SK-N-DZ (cell line): ENCODE measurements at regions not wholly inside any gene's neighbourhood (a gene's known extent, or its start where the extent isn't known, plus 50 kb on each side); places are given as distances from the start of the nearest gene placed in this dataset.

Experiments
- DNase-seq: peaks from one replicate; pipeline ENCODE4 v3.0.0-alpha.2; 2015; ENCODE audit warnings: low spot score

DNA sequence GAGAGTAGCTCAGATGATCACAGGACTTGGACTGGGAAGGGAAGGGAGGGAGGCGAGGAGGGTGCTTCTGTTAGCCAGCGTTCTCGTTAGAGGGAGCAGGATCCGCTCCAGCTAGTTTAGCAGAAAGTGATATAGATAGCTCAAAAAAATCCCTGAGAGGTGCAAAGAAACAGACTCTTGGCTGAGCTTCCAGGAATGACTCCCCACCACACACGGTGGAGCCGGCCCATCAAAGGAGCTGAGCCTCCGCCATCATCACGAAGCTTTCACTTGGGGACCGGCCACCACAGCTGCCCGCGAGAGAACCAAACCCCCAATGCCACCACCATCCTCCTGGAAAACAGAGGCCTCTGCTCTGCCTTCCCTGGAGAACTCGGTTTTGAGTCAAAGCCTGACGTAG lies 124.6 kb upstream of the BCL2L14 start:
- no peak for DNase-seq

DNA sequence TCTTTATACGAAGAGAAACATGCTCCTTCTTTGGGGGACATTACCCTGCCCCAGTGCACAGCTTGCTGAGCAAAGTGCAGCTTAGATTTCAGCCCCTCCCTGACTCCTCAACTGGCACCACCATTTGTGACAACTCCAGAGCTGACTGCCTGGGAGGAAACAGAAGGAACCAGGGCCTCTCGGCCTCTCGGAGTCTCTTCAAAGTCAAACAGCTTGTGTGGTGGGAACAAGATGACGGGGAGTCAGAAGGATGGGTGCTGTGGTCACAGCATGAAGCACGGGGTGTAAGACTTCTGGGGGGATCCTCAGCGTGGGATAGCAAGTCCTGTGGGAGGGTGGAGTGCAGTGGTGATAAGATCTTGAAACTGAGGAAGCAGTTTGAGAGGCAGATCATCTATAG lies 123.5 kb upstream of the BCL2L14 start:
- DNase-seq: no peak

DNA sequence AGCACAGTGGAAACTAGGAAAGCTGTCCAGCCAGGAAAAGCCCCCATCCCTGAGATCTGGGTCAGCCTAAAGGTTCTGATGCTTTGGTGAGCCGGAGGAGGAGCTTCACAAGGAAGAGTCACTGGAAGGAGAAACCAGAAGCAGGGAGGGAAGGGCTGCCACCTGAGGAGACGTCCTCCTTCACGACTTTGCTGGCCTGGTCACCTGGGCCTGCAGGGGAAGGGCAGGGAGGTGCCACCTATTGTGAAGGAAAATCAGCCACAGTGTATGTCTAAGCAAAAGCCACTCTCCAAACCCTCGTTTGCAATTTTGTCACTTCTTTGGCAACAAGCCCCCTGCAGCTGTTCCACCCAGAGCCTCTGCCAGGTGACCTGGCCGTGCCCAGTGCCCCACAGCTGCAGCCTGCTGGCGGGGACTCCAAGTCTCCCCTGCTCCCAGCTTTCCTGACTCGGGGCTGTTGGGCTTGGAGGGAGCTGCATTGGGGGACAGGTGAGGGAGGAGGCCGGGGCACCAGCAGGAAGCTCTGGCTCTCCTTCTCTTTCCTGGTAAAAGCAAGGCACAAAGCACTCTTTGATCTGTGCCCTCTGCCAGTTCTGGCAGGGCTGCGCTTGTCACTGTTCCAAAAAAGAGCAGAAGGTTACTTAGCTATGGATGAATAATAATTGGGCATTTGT lies 120.9 kb upstream of the BCL2L14 start:
- DNase-seq: no peak

DNA sequence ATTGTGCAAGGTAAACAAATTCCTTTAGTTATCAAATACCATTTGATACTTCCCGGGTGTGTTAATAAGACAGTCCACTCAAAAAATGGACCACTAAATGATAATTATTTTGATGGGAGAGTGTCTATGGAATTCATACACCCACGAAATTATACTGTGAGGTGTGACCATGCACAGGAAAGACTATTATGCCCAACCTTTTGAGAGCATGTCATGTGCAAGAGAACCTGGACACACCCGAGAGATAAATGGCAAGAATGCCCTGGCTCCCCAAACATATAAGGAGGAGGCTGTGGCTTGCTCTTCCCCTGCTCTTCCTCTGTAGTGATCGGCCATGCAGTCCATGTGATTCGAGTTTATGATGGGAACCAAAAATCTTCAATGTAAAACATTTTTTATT lies 119.5 kb upstream of the BCL2L14 start:
- DNase-seq: no peak

DNA sequence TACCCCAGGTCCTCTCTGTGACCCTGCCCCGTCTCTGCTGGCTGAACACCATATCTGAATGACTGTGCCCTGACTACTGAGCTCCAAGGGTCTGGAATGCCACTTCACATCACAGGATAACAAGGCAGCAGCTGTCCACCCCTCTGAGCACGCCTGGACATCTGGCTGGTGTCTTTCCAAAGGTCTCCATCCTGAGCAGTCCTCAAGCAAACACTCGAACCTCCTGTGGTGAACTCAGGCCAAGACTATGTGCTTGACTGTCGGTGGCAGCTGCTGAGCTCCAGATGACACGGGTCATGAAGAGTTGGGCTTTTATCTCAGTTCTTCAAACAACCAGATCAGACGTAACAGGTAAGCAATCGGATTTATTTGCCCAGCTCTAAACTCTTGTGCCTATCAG lies 117.2 kb upstream of the BCL2L14 start:
- no peak for DNase-seq

DNA sequence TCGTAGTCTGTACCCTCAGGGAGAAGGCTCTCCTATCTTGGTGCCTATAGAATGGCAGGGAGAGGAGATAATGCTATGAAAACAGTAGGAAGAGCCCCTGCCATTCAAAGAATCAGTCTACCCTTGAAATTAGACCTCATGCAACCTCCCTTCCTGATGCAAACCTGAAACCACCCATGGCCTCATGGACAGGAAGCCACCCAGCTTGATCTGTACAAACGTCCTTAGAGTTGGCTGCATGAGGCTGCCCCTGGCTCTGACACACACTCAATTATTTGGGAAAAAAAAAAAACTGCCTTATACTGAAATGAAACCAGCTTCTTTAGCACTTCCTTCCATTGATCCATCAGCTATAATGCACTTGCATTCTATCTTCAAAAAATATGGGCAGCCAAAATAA lies 116.6 kb upstream of the BCL2L14 start:
- no peak for DNase-seq

DNA sequence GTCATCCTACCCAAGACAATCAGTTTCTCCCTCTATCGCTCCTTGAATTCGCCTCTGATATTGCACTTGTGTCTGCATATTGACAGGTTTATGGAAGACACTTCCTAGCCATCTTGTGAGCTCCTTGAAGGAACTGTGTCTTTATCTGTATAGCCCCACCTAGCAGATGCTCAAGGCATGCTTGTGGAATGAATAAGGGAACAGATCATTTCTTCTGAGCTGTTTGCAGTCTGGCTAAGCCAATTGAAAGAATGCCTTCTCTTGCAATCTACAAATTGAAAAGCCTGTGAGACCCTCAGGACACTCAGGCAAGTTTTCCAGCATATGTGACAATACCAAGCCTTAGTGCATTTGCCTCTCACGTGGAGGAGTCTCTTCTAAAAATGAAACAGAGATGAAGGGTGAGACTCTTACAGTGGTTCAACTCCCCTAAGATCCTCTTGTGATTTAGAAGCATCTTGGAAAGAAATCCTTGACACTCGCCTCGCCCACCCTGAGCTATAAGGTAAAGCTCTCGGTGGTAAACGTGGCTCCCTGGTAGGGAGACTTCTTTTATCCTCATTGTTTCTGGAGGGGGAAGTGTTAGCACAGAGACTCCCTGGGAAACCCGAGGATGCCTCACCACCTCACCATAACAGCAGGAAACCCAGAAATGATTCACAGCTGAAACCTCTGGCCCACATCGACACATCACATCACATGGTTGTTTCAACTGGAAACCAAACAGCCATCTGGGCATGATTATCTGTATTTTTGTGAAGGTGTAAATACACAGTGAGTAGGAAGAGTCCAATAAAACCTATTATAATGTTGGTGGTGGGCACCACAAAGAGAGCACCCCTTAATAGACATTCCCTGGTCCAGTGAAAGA lies 112.3 kb upstream of the BCL2L14 start:
- DNase-seq: no peak

DNA sequence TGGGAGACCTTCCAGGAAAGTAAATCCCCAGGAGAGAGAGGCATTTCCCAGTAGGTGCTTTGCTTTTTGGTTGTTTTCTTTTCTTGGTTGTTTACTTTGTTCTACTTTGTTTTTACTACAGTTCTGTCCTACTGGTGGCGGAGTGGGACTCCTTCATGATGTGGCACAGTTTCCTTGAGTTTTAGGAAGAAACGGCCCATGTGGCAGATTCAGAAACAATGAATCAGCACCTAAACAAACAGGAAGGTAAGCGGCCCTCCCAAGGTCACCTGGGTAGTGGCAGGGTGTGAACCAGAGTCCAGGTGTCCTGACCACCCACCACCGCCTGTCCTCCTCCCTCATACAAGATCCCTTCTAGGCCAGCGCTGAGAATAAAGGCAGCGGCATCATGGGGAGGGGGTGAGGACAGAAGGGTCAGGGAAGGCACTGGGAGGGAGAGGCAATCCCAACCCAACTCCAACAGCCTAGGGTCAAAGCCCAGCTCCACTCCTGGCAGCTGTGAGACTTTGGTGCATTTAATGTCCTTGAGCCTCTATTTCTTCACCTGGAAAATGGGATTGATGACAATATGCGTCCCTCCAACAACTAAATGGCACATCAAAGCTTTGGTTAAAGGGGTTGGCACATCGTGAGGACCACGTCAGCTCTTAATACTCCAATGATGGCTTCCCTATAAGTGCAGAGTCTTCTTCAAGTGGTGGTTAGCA lies 111.5 kb upstream of the BCL2L14 start:
- no peak for DNase-seq

DNA sequence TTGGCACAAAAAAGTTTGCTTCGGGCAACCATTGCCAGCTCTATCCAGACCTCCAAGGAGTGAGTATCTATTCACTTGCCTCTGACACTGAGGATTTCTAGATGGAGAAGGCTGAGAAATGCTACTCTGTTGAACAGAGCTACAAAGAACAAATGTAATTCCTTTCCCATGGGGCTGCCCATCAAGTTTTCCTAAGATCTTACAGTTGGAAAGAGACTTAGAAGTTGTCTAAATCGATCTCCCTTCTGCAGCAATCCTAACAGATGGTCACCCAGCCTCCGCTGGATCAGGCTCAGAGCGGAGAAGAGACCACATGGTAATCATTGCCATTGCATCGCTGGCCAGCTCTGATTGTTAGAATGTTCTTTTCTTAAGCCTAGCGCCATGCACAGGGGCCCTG lies 110.1 kb upstream of the BCL2L14 start:
- no peak for DNase-seq

DNA sequence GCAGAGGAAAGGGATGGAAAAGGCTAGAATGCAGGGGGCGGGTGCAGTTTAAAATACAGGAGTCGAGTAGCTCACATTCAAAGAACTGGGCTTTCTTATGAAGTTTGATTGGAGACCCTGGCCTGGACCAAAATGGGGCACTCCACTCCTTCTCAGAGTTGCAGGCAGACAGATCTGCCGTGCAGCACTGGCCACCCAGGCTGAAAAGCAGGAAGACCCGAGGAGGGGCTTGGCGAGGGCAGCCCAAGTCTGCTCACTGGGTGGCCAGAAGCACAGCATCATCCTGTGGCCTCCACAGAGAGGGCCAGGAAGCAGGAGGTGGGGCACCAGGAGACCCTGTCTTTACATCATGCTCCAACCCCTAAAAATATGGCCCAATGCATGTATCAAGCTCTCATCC lies 109.1 kb upstream of the BCL2L14 start:
- DNase-seq: no peak

DNA sequence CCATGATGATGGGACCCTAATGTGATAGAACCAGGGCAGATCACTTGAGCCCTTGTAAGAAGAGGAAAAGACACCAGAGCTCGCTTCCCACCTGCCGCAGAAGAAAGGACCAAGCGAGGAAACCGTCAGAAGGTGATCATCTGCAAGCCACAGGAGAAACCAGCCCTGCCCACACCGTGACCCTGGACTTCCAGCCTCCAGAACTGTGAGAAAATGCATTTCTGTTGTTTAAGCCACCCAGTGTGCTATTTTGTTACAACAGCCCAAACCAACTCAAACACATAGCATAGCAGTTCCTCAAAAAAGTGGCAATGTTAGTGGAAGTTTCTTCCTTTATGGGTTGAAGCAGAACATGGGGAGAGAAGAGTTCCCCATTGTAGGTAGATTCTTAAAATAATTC lies 107.9 kb upstream of the BCL2L14 start:
- no peak for DNase-seq

DNA sequence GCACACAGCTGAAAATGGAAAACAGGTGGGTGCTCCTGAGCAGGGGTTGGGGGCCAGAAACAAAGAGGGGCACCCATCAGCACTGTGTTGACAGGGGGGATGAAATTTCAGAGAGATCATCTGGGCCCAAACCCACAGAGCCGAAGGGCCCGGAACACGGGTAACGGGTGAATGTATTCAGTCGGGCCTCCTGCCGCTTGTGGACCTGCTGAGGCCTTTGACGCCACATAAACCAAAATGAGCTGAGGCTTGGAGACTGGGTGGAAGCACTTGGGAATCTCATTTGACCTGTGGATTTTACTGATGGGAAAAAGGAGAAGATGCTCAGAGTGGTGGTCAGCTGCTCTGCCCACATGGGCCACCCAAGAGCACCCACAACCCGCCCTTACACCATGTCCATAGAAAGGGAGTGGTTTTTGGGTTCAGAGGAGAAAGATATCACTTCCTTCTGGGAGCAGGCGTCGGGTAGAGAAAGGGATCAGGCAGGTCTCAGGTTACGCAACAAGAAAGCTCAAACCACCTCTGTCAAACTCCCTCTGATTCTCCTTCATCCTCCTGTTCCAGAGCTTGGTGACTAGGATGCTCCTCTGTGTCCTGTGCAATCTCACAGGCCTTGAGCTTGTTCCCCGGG lies 106.8 kb upstream of the BCL2L14 start:
- no peak for DNase-seq

DNA sequence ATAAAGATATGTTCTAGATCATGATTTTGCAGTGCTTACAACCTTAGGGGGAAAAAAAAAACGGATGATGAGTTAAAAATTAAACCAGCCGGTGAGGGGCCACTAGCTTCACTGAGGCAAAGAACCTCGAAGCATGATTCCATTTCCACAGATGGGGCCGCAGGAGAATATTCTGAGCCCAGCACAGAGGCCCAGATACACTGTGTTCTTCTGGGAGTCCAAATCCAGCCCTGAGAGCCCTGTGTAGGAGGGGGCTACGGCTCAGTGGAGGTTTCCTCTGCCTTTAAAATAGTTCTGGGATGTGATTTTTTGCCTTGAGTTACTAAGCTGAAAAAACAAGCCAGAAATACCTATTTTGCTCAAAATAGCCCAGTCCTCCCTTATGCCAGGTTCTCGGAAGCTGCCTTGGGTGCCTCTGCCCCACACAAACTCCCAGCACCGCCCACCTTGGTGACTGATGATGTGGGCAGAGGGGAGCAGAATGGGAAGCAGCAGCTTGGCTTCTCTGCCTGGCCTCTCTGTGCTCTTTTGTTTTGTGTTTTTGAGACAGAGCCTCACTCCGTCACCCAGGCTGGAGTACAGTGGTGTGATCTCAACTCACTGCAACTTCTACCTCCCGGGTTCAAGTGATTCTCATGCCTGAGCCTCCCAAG lies 105.4 kb upstream of the BCL2L14 start:
- DNase-seq: no peak

DNA sequence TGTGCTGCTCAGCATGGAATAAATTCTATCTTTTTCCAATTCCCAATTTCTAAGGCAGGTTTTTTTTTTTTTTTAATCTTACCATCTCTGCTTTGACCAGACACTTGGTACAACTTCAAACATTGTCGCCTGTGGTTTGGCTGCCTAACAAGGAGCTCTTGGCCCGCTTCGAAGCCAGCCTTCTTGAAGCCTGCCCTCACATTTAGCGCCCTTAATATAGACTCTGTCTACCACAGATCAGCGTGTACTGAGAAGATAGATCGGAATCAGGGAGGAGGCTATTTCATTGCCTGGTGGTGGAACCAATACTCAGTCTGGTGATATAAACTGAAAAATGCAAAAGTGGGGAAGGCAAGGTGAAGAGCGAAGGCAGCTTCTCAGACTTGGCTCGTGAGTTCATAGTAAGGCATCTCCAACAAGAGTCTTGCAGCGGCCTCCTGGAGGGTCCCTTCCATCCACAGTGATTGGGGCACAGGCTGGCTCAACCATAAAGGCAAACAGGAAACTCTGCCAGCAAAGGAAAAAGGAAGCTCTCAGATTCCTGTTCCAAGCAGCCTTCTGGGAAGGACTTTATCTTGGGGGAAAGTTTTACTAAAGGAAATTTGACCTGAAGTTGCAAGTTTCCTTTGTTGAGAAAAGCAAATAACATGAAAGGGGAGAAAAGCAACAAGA lies 103.2 kb upstream of the BCL2L14 start:
- DNase-seq: no peak

DNA sequence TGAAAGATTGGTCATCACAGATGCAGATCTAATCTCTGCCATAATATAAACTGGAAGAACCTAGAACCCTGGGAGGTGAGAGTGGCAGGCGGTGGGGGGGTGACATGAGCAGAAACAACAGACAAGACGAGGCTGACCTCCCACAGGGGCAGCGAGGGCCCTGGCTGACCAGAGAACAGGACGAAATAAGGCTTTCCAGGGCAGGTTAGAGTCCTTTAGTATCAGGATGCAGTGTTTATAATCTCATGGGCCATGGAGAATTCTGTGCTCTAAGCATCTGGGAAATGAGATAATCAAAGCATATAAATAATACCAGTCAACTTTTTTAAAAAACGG lies 102.7 kb upstream of the BCL2L14 start:
- DNase-seq: no peak

DNA sequence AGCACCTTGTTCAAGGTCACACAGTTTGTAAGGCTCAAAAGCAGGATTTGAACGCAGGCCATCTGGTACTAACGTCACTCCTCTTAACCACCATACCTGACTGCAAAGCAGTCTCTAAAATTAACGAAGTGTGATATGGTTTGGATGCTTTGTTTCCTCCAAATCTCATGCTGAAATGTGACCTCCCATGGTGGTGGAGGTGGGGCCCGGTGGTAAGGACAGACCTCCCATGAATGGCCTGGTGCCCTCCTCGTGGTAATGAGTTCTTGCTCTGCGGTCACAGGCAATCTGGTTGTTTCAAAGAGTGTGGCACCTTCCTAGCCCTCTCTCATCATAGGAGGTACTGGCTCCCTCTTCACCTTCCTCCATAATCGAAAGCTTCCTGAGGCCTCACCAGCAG lies 102.2 kb upstream of the BCL2L14 start:
- no peak for DNase-seq

DNA sequence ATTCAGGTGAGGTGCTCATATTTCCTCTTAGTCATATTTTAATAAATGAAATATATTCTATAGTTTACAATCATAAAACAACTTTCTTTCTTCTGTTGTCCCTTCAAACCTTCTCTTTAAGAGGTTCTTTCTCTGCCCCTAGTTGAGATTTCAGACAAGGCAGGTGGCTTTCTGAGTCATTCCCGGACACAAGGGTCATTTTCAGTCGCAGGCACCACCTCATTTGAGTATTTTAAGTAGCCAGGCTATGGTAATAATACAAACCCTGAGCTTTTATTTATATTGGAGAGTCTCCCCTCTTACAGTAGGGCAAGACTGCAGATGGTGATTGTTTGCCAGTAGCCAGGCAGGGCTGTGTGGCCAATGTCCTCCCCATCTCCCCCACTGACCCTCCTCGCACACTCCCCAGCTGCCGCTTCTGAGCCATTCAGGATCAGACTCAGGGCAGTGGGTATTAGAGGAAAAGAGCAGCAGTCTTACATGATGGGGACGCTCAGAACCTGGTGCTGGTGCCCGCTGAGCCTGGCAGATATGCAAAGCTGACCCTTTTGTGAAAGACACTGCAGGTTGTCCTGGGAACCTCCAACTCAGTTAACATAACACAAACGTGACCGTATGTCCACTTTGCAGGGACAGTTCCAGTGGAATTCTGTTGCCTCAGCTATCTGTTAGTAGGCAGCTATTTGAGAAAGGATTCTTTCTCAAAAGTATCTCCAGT lies 101.1 kb upstream of the BCL2L14 start:
- no peak for DNase-seq

DNA sequence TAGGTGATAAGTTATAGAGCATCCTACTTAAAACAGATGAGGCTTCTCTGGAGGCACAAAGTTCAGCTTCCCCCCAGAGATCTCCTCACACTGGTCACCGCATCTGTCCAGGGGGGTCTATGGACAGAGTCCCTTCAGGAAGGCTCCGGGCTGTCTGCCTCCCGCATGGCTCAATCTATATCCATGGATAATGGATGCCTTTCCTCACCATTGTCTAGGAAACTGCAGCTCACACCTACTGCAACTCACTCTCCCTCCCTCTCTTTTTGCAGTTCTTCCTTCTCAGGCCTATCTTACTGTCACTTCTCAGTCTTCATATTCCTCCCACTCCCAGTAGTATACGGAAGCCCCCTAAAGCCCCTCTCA lies 100.6 kb upstream of the BCL2L14 start:
- no peak for DNase-seq

DNA sequence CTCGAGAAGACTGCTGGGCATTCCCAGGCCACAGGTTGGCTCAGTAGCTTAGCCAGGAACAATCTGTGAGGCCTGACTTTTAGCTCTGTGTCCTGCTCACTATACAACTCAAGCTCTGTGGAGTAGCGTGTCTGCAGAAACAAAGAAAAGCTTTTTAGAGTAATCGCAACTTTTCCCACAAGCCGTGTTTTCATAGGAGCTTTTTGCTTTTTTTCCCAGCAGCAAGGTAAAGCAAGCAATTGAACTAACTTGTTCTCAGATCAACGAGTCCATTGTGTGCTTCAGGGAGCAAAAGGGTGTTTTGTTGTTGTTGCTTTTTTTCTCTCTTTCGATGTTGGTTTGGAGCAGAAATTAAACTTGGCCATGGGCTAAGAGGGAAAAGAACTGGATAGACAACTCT lies 97.3 kb upstream of the BCL2L14 start:
- DNase-seq: no peak

DNA sequence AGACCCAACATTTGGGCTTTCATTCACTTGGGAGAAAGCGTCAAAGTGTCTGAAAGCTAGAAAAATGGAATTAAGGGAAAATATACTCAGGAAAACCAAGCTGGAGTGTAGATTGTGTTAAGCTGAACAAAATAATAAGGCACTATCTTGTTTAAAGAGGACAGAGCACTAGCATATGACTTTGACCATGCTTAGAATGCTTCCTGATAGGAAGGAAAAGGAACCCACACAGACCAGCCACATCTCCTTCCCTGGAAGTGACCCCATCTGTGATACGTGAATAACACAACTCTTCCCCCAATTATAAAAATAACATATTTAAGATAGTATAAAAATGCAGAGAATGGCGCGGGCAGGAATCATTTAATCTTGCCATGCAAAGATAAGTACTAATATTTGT lies 94.7 kb upstream of the BCL2L14 start:
- DNase-seq: no peak
